Left hindlimb (tissue), 1 donor: ENCODE measurements at regions not wholly inside any gene's neighbourhood (a gene's known extent, or its start where the extent isn't known, plus 50 kb on each side); places are given as distances from the start of the nearest gene placed in this dataset.
A peak's percentile ranks its signal among the peaks of the same experiment; 100 is the strongest.
"Not testable (repeated sequence)": the region's sequence is repeated elsewhere in the genome, so short reads cannot be mapped to it uniquely, and the experiment has no call there.

Experiments
- DNase-seq: peaks from one replicate; pipeline ENCODE4 v3.0.0-alpha.2; 2018

DNA sequence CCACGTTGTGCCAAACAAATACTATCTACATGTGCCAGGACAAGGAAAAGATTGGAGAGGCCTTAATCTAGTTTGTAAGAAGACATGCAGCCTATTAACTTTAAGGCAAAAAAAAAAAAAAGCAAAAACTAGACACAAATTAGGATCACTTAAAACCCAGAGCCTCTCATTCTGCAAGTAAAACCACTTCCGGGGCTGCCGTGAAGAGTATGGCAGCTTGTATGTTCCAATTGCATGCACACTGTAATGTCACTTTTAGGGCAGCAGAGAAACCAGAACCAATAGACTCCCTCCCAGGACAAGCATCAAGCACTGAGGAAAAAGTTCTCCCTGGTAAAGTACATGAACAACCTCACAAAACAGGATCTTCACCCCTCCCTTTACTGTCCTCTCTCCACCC is 70.6 kb downstream of the RSL24D1 start:
- no peak for DNase-seq

DNA sequence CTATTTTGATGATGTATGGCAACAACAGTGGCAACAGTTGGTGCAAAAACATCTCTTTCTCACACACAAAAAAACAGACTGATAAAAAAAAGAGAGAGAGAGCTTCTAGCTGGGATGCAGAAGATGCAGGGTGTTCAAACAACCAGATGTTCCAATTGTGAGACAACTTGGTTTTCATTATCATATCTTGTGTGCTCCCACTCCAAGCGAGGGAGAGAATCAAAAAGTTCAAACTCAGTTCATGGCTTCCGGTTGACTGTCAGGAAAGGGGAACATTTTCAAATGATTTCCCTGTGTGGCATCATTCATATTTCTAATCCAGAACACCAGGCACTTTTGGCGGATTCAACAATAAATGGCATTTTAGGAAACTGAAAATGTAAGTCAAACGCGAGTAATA is 72.1 kb downstream of the RSL24D1 start:
- no peak for DNase-seq

DNA sequence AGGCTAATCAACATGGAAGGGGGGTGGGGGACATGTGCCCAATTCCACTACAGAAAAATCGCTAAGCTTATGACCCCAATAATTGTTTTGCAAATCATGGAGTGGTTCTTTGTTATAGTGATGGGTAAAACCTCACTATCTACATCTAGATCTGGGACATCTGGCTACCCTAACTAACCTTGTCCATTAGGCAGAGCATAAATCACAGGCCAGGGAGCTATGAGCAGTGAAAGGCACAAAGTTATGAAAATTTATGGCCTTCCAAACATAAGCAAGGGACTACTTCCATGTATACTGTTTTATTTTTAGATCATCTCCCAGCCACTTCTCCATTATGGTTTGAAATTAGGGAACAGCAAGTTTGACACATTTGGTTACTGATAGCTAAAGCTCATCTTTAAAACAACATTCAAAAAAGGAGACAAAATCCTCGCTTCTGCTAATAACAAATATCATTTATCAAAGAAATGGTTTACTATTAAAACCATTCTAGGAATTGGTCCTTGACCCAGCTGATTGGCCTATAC is 78.3 kb downstream of the RSL24D1 start:
- no peak for DNase-seq

- no peak for DNase-seq
These were observed 80.1 kb downstream of the RSL24D1 start for GRCh38 chr15:55116636-55117035.

DNA sequence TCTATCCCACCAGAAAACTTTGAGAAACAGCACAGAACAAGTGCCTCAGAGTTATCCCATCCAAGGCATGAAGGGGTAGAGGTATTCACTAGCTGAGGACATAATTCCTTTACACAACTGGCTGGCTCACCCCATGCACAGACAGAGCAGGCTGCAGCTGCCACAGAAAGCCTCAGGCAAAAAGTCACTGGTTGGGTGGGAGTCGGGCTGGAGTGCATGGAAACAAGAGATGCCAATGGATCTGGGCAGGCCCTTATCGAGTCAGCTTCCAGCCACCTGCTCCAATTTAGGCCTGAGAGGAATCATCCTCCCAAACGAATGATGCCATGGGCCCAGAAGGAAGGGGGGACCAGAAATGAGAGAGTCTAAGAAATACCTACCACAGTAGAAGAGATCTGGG is 83.0 kb downstream of the RSL24D1 start:
- DNase-seq, result no peak

GRCh38 chr15:55112706-55113105 is 84.0 kb downstream of the RSL24D1 start:
- DNase-seq, result no peak

DNA sequence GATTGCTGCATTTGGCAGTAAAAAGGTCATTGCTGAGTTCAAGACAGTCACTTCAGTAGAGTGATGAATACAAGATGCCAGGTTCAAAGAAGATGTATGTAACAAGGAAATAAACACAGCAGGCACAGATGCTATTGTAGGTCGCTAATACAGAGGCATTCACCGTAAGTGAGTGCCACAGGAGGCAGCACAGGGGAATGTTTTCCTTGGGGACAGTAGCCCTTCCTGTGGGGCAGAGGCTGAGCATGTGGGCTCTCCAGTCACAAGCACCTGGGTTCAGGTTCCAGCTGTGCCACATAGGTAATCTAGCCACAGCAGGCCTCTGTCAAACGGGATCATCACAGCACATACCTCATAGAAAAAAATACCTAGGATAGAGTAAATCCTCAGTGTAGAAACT is 86.3 kb downstream of the RSL24D1 start:
- no peak for DNase-seq

DNA sequence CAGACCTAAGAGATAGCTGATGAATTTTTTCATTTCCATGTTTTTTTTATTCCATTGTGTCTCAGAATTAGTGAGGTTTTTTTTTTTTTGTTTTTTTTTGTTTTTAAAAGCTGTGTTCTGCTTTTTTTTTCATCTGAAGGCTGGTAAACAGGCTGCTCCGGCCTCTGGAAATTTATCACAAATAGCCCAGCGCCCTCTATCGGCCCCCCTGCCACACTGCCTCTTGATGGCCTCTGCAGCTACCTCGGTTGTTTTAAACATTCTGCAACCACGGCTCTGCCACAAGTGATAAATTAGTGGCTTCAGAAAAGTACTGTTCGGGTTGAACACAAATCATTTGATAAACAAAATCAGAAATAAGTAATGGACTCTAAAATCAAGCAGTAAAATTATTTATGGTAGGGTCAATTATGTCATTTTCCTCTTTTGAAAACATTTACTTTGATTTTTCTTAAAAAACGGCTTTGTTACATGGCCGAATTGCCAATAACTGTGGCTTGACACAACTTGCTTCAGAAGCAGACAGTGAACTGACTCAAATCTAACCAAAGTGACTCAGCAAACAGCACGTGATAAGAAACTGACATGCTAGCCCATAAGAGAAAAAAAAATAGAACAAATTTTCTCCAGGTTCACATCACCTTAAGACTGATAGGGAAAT is 87.8 kb downstream of the RSL24D1 start:
- DNase-seq, result peak; percentile 67

DNA sequence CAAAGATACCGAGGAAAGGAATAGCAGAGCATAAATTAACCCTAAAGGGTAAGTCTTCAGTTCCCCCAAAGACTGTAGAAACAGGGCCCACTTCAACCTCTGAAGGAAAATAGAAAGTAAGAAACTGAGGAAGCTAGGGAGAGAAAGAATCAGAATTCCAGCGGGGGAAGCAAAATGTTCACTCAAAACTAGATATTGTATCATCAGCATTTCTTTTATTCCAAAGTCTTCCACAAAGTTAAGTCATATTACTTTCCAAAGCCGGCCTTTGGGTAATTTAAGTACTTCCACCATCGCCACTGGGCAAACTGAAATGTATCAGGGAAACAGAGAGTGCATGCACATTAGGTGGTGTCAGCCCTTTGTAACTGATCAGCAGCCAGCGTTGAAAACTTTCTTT is 88.3 kb downstream of the RSL24D1 start:
- no peak for DNase-seq

DNA sequence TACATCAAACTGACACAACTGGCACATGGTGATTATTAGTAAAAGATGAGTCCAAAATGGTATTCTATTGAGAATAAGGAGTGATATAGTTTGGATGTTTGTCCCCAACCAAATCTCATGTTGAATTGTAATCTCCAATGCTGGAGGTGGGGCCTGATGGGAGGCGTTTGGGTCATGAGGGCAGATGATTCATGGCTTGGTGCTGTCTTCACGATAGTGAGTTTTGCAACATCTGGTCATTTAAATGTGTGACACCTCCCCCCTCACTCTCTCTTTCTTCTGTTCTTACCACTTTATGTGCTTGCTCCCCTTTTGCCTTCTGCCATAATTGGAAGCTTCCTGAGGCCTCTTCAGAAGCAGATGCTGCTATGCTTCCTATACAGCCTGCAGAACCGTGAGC is 90.6 kb downstream of the RSL24D1 start:
- no peak for DNase-seq

DNA sequence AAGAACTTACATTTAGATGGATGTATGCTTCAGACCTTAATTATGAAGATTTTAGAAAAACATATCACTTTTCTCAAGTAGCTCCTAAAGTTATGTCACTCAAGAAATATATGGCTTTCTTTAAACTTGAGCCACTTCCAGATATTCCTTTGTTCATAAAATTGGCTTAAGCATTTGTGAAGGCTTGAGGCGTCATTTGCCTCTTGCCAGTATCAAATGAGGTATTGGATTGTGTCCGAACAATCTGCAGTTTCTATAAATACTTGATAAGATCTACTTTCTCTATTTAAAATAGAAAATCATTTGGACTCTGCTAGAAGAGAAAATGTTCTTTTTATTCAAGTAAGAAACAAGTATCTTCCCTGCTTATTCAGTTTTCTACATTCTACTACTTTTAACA is 102.6 kb downstream of the RSL24D1 start:
- DNase-seq, result no peak

- DNase-seq, result no peak
These were observed 108.5 kb downstream of the RSL24D1 start for GRCh38 chr15:55088207-55088606.

- DNase-seq, result no peak
These were observed 112.1 kb downstream of the RSL24D1 start for GRCh38 chr15:55084673-55085072.

DNA sequence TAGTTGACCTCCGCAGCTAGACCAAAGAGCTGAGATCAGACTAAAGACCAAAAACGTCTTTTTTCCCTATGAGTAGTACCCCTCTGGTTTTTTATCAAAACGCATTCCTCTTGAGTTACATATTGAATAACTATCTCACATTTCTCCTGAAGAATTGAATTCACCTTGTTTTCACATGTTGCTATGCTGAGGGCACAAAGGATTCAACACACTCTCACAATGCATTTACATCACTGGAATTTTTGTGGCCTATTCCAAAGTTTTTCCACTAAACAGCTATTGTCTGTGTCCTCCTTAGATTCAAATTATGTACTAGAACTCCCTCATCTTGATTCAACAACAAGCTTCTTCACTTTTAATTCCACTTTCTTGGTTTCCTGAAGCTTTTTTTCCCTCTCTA is 112.5 kb downstream of the RSL24D1 start:
- no peak for DNase-seq

DNA sequence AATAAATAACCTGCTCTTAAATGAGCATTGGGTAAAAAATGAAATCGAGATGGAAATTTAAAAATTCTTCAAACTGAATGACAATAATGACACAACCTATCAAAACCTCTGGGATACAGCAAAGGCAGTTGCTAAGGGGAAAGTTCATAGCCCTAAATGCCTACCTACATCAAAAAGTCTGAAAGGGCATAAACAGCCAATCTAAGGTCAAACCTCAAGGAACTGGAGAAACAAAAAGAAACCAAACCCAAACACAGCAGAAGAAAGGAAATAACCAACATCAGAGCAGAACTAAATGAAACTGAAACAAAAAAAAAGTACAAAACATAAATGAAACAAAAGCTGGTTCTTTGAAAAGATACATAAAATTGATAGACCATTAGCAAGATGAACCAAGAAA is 119.7 kb downstream of the RSL24D1 start:
- DNase-seq, result not testable (repeated sequence)

GRCh38 chr15:55074431-55074830 is 122.3 kb downstream of the RSL24D1 start:
- DNase-seq, result no peak

DNA sequence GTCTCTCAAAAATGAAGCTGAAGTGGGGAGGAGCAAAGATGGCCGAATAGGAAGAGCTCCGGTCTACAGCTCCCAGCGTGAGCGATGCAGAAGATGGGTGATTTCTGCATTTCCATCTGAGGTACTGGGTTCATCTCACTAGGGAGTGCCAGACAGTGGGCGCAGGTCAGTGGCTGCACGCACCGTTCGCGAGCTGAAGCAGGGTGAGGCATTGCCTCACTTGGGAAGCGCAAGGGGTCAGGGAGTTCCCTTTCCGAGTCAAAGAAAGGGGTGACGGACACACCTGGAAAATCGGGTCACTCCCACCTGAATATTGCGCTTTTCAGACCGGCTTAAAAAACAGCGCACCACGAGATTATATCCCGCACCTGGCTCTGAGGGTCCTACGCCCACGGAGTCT is 132.8 kb downstream of the RSL24D1 start:
- not testable (repeated sequence) for DNase-seq

- DNase-seq, result no peak
These were observed 135.9 kb downstream of the RSL24D1 start for GRCh38 chr15:55060836-55061235.

GRCh38 chr15:55056500-55056899 is 140.2 kb downstream of the RSL24D1 start:
- no peak for DNase-seq

DNA sequence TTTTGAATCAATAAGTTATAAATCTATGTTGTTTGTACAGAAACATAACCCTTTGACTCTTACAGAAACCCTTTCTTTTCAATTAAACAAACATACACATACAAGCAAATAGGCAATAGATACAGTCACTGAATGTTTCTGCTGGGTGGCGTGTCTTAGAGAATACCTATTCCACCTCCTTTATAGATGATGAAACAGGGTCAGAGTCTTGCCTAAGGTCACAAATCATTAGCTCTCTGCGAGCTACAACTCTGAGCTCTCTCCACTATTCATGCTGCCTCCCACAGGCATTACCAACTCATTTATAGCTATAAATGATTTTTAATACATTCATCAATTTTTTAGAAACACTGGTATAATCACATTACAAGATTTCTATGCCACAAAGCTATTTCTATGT is 152.6 kb downstream of the RSL24D1 start:
- no peak for DNase-seq

GRCh38 chr15:55037071-55037470 is 159.7 kb downstream of the RSL24D1 start:
- no peak for DNase-seq

- DNase-seq, result no peak
These were observed 161.0 kb downstream of the RSL24D1 start for GRCh38 chr15:55035749-55036148.

GRCh38 chr15:55033574-55033973 is 163.2 kb downstream of the RSL24D1 start:
- no peak for DNase-seq

- DNase-seq, result no peak
These were observed 165.0 kb downstream of the RSL24D1 start for GRCh38 chr15:55031727-55032126.

GRCh38 chr15:55026381-55026780 is 170.4 kb downstream of the RSL24D1 start:
- no peak for DNase-seq
